ENCODE measurements at regions not wholly inside any gene's neighbourhood (a gene's known extent, or its start where the extent isn't known, plus 50 kb on each side); places are given as distances from the start of the nearest gene placed in this dataset.

DNA sequence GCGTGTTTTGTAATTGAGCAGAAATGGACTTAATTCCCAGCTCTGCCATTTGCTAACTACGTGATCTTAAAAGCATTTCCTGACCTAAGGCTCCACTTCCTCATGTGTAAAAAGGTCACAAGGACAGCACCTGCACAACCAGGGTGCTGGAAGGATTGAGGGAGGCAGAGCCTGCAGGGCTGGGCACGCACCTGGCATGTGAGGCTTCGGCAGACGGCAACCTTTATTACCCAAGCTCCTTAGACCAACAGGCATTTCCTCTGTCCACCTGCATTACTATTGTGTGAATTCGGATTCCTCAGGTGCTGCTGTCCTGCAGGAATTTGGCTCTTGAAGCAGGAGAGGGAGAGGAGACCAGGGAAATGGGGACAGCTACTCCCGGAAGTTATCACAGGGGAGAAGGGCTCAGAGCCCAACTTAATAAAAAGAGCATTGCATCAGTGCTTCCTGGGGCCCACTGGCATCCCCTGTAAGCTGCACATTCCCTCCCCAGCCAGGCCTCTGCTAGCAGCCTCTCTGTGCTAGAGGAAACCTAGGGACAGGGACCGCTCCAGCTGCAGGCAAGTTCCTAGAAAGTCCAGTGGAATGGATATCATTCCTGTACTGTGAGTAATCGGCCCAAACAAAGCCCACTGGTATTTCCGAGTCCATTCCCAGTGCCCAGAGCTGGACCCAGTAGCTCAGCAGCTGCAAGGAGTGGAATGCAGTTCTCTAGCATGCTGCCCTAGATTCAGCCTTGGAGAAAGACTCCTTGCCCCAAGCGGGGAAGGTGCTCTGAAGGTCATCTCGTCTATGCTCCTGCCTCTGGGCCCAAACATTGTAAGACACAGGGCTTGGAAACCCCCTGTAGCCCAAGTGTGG, 157.1 kb upstream of the CCND2 start:
- Mint-ChIP-seq H3K4me3 (peak overlapping the region; percentile 22), H3K27ac (peak overlapping the region; percentile 91), H3K4me1 (peaks cover 75% of the 10 kb centered on the region), H3K27me3 (no peaks in the 10 kb centered on the region), H3K9me3 (no peaks in the 10 kb centered on the region), H3K36me3 (peaks cover 3% of the 10 kb centered on the region)
- POLR2A ChIA-PET, result interaction anchor here (1.7 to 8.5 kb wide), 5 partner anchors 10 to 160 kb away, joined by 4 to 102 read pairs (median 36); partner anchors contain the start of gene CCND2
- DNase-seq, result no peak
- ATAC-seq (ENCODE audit: low read depth), result no peak

DNA sequence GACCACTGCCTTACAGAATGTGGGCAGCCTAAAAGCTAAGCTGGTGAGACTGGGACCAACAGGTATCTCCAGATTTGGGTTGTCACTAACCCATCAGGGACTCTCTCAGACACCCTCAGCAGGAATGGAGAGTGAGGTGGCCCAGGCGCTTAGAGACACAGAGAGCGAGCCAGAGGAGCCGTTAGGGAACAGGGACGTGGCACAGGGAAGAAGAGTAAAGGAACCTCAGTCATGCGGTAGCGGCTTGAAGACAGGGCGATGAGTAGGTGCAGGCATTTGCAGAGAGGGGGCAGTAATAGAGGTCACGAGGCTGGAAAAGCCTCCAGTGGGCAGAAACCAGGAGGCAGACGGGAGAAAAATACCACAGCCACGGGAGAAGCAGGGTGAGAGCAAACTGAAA, 158.0 kb upstream of the CCND2 start:
- H3K4me3 Mint-ChIP-seq, result peak overlapping the region; percentile 67
- no peaks in the 10 kb centered on the region for H3K9me3 Mint-ChIP-seq
- POLR2A ChIA-PET, result interaction anchor here (0.9 to 8.5 kb wide), 6 partner anchors 9 to 161 kb away, joined by 4 to 102 read pairs (median 34); partner anchors contain the start of gene CCND2
- ATAC-seq (ENCODE audit: low read depth) (no peak), DNase-seq (no peak)
- no peaks in the 10 kb centered on the region for H3K27me3 Mint-ChIP-seq
- peak overlapping the region; percentile 77 for H3K27ac Mint-ChIP-seq
- H3K36me3 Mint-ChIP-seq, result peaks cover 3% of the 10 kb centered on the region
- H3K4me1 Mint-ChIP-seq, result peaks cover 74% of the 10 kb centered on the region

DNA sequence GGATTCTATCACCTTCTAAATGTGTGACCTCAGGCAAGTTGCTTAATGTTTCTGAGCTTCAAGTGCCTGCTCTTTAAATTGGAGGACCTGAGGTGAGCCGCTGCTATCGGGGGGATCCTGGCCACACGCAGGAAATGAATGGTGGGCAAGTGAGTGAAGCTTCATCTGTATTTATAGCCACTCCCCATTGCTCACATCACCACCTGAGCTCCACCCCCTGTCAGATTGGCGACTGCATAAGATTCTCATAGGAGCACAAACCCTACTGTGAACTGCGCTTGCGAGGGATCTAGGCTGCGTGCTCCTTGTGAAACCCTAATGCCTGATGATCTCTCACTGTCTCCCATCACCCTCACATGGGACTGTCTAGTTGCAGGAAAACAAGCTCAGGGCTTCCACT, 158.6 kb upstream of the CCND2 start:
- Mint-ChIP-seq H3K9me3 (no peaks in the 10 kb centered on the region), H3K36me3 (peaks cover 3% of the 10 kb centered on the region), H3K4me1 (peaks cover 72% of the 10 kb centered on the region), H3K4me3 (peak overlapping the region; percentile 70), H3K27ac (peak overlapping the region; percentile 75), H3K27me3 (no peaks in the 10 kb centered on the region)
- DNase-seq (no peak), ATAC-seq (ENCODE audit: low read depth) (peak; percentile 56)
- POLR2A ChIA-PET, result interaction anchor here (0.7 to 8.5 kb wide), 8 partner anchors 8 to 162 kb away, joined by 3 to 102 read pairs (median 18); partner anchors contain the start of gene CCND2

DNA sequence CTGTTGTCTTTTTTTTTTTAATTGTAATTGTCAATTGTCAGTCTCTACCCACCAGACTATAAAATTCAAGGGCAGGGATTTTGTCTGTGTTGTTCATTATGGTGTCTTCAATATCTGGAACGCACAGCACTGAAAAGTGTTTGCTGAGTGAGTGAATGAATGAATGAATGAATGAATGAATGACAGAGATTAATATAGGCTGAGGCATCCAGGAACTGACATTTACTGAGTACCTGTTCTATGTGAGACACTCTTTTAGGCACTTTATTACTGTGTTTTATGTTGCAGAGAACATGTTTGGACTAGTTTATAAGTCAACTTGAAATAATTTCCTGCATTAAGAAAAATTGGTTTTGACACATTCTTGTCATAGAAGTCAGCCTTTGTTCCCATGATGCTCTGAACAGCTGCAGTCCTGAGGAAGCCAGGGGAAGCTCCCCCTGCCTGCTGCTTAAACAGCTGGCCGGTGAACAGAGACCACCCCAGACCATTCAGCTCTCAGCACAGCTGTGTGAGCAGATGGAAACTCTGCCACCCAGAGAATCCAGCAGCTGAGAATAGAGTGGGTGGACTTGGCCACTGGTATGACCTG, 160.7 kb upstream of the CCND2 start:
- H3K27ac Mint-ChIP-seq, result peak overlapping the region; percentile 7

DNA sequence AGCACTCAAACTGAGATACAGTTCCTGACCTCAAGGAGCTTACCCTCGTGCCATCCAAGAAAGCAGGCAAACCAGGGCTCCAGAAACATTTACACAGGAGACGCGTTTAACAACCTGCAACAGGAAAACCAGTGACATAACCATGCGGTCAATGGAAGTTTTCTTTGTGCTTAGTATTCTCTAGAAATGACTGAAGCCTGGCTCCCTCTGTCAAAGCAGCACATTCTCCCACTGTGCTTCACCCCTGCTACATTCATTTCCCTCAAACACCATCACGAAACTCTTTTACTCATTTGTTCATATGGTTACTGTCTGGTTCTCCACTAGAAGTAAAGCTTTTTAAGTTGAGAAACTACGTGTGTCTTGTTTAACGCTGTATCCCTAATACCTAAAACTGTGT, 161.3 kb upstream of the CCND2 start:
- no peak overlapping the region for H3K4me3 Mint-ChIP-seq
- H3K4me1 Mint-ChIP-seq, result peaks cover 67% of the 10 kb centered on the region
- POLR2A ChIA-PET, result interaction anchor here (5.5 to 8.1 kb wide), 2 partner anchors 158 to 165 kb away, joined by 36 to 102 read pairs; partner anchors contain the start of gene CCND2
- no peaks in the 10 kb centered on the region for H3K9me3 Mint-ChIP-seq
- H3K27me3 Mint-ChIP-seq, result no peaks in the 10 kb centered on the region
- H3K36me3 Mint-ChIP-seq, result peaks cover 5% of the 10 kb centered on the region
- H3K27ac Mint-ChIP-seq, result no peak overlapping the region
- DNase-seq (no peak), ATAC-seq (ENCODE audit: low read depth) (no peak)

More for the DNA sequence above, 160.7 kb upstream of the CCND2 start:
- Mint-ChIP-seq H3K4me3 (no peak overlapping the region), H3K4me1 (peaks cover 68% of the 10 kb centered on the region), H3K36me3 (peaks cover 5% of the 10 kb centered on the region), H3K27me3 (no peaks in the 10 kb centered on the region), H3K9me3 (no peaks in the 10 kb centered on the region)
- no peak for ATAC-seq (ENCODE audit: low read depth)
- POLR2A ChIA-PET, result interaction anchor here (0.6 to 8.5 kb wide), 5 partner anchors 17 to 170 kb away, joined by 3 to 102 read pairs (median 36); partner anchors contain the start of gene CCND2
- DNase-seq, result no peak

DNA sequence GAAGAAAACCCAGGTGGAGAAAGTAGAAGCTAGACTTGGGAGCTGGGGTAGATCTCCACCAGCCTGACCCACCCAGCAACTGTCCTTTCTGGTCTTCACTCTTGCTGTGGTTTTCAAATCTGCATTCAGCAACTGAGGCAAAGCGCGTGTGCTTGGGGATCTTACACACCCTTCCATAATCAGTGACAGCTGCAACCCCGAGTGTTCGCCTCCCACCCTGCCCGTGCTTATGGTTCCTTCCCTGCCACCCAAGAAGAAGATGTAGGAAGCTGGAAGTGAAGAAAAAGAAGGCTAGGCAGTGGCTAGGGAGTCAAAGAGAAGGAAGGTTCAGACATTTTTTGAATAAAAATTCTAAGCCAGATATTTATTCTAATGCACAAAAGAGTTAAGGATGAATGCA, 162.6 kb upstream of the CCND2 start:
- Mint-ChIP-seq H3K27ac (no peak overlapping the region), H3K36me3 (peaks cover 5% of the 10 kb centered on the region), H3K4me3 (no peak overlapping the region), H3K27me3 (no peaks in the 10 kb centered on the region), H3K4me1 (peaks cover 66% of the 10 kb centered on the region), H3K9me3 (no peaks in the 10 kb centered on the region)
- DNase-seq, result no peak
- POLR2A ChIA-PET, result interaction anchor here (0.9 to 2.3 kb wide), 3 partner anchors 35 to 166 kb away, joined by 3 to 17 read pairs (median 5); no protein-coding TSS in a partner anchor
- ATAC-seq (ENCODE audit: low read depth), result no peak

DNA sequence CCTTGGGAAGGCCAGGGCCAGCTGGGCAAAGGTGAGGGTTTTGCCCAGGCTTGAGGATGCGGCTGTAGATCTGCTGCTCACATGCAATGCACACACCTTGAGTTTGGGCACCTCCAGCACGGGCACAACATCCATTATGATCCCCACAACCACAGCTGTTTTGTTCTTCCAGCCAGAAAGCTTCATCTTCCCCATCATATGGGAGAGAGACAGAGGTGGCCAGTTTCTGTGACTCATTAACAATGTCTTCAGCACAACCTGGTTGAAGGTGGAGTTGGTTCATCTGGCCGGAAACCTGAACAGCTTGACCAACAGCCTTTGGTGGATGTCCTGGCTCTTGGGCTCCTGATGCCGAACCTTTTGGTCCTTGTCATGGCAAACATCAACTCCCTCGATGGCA, 163.7 kb upstream of the CCND2 start:
- Mint-ChIP-seq H3K36me3 (peaks cover 5% of the 10 kb centered on the region), H3K9me3 (no peaks in the 10 kb centered on the region), H3K4me3 (no peak overlapping the region), H3K27me3 (no peaks in the 10 kb centered on the region), H3K27ac (no peak overlapping the region), H3K4me1 (peaks cover 61% of the 10 kb centered on the region)
- no peak for DNase-seq
- POLR2A ChIA-PET, result interaction anchor here (1.3 to 2.3 kb wide), 3 partner anchors 55 to 167 kb away, joined by 5 to 17 read pairs (median 7); no protein-coding TSS in a partner anchor
- ATAC-seq (ENCODE audit: low read depth), result no peak

DNA sequence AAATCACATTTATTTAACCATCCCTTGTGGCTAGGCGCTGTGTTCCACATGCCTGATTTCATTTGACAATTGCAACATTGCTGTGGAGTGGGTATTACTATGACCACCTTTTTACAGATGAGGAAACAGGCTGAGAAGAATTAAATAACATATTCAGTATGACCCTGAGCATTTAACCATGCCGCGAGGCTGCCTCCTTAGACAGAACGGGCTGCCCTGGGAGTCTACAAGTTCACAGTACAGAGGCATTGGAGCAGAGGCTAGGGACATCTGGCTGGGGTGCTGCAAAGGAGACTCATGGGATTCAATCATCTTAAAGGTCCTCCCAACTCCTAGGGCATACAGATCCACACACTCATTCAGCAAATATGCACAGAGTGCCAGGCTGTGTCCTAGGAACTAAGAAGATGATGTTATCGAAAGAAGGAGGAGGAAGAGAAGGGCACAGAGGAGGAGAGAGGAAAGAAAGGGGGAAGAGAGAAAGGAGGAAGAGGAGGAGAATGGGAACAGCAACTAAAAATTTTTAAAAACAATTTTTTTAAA, 164.7 kb upstream of the CCND2 start:
- Mint-ChIP-seq H3K4me3 (no peak overlapping the region), H3K9me3 (no peaks in the 10 kb centered on the region), H3K36me3 (peaks cover 5% of the 10 kb centered on the region), H3K27me3 (no peaks in the 10 kb centered on the region), H3K27ac (no peak overlapping the region), H3K4me1 (peaks cover 58% of the 10 kb centered on the region)
- DNase-seq, result no peak
- POLR2A ChIA-PET, result interaction anchor here (2.6 to 4.3 kb wide), 5 partner anchors 8 to 167 kb away, joined by 15 to 160 read pairs (median 31); partner anchors contain the start of gene CCND2
- no peak for ATAC-seq (ENCODE audit: low read depth)

DNA sequence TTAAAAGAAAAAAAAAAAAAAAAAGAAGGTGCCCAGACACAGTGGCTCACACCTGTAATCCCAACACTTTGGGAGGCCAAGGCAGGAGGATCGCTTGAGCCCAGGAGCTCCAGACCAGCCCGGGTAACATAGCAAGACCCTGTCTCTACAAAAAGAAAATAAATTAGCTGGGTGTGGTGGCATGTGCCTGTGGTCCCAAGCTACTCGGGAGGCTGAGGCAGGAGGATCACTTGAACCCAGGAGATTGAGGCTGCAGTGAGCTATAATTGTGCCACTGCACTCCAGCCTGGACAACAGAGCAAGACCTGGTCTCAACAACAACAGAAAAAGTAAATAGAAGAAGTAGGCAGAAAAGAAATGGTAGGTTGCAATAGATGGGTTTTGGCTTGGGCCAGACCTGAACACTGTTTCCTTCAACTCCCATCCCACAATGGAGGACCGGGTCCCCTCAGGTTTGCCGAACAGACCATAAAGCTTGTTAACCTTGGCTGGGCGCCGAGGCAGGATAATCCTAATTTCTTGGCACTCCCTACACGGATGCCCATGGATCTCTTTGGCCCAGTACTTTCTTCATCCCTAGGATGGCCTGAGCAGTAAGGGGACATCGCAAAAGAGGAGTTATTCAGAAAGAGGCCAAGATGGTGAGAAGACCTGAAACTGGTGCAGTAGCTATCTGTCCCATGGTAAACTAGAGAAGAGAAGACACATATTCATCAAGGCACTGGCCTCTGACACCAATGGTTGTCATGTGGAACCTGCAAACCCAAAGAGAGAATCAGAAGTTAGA, 165.5 kb upstream of the CCND2 start:
- no peak for ATAC-seq (ENCODE audit: low read depth)
- POLR2A ChIA-PET, result interaction anchor here (0.6 to 4.3 kb wide), 17 partner anchors 8 to 181 kb away, joined by 3 to 160 read pairs (median 9); partner anchors contain the start of gene CCND2
- peaks cover 54% of the 10 kb centered on the region for H3K4me1 Mint-ChIP-seq
- no peaks in the 10 kb centered on the region for H3K27me3 Mint-ChIP-seq
- no peak overlapping the region for H3K4me3 Mint-ChIP-seq
- peak overlapping the region; percentile 56 for H3K27ac Mint-ChIP-seq
- DNase-seq, result no peak
- no peaks in the 10 kb centered on the region for H3K9me3 Mint-ChIP-seq
- H3K36me3 Mint-ChIP-seq, result peaks cover 7% of the 10 kb centered on the region

DNA sequence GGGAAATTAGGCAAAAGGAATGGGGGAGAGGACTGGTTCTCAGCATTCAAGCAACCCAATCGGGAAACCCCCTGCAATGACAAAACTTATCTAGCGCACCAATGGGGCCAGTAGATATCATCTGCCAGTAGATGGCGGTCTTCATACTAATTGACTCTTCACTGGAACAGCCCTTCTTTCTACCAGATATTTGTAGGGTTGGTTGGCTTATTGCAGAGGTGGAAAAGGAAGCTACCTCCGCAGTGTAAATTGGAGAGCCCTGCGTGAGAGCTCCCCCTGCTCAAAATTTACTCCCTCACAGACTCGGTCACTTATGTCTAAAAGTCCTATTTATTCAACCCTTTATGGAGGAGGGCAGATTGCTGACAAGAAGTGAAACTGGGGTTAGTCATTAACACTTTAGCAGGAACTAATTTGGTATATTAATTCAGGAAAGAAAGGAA, 166.1 kb upstream of the CCND2 start:
- ATAC-seq (ENCODE audit: low read depth), result peak; percentile 86
- Mint-ChIP-seq H3K9me3 (no peaks in the 10 kb centered on the region), H3K27ac (peak overlapping the region; percentile 93), H3K36me3 (peaks cover 7% of the 10 kb centered on the region), H3K4me1 (peaks cover 48% of the 10 kb centered on the region), H3K27me3 (no peaks in the 10 kb centered on the region), H3K4me3 (peak overlapping the region; percentile 76)
- POLR2A ChIA-PET, result interaction anchor here (0.6 to 4.3 kb wide), 19 partner anchors 9 to 181 kb away, joined by 3 to 160 read pairs (median 8); partner anchors contain the start of gene CCND2
- DNase-seq, result no peak

DNA sequence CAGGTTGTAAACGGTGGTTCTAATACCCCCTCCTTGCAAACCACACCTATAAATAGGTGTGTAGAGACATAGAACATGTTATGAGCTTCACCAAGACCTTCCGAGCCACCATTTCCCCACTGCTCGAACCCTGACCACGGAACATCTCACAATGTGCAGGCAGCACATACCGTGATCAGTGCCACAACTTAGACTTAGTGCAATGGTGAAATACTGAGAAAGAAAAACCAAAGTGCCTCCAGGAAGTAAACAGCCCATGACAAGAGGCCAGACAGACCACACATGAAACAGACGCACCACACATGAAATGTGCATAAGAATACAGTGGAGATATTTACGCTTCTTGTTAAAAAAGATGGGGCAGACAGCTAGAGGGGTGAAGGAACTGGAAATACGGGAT, 166.9 kb upstream of the CCND2 start:
- H3K4me1 Mint-ChIP-seq, result peaks cover 45% of the 10 kb centered on the region
- no peaks in the 10 kb centered on the region for H3K27me3 Mint-ChIP-seq
- peak overlapping the region; percentile 93 for H3K27ac Mint-ChIP-seq
- H3K36me3 Mint-ChIP-seq, result peaks cover 5% of the 10 kb centered on the region
- POLR2A ChIA-PET, result interaction anchor here (0.7 to 4.3 kb wide), 13 partner anchors 10 to 223 kb away, joined by 3 to 160 read pairs (median 10); partner anchors contain the start of gene CCND2
- no peaks in the 10 kb centered on the region for H3K9me3 Mint-ChIP-seq
- ATAC-seq (ENCODE audit: low read depth), result peak; percentile 80
- DNase-seq, result peak; percentile 56
- peak overlapping the region; percentile 76 for H3K4me3 Mint-ChIP-seq

DNA sequence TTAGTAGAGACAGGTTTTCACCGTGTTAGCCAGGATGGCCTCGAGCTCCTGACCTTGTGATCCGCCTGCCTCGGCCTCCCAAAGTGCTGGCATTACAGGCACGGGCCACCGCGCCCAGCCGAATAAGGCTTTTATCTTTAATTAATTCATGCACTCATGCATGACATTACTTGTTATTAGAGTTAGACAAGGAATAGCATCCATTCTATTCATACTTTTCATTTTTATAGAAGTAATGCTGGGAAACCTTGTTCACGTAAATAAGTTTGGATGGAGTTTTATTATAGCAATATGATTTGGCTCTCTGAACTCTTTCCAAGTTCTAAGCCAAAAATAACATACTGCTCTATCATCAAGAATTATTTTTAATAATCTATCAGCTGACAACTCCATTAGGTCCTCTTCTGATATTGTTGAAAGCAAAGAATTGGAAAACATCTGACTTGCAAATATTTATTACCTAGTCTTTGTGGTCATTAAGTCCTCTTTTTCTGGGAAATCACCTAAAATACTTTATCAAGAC, 168.8 kb upstream of the CCND2 start:
- H3K36me3 Mint-ChIP-seq, result peaks cover 4% of the 10 kb centered on the region
- no peak for ATAC-seq (ENCODE audit: low read depth)
- no peak for DNase-seq

More for the DNA sequence above, 168.8 kb upstream of the CCND2 start:
- Mint-ChIP-seq H3K27me3 (no peaks in the 10 kb centered on the region), H3K4me3 (no peak overlapping the region), H3K27ac (no peak overlapping the region), H3K4me1 (peaks cover 36% of the 10 kb centered on the region), H3K9me3 (no peaks in the 10 kb centered on the region)
- POLR2A ChIA-PET, result interaction anchor here (1.1 to 4.3 kb wide), 3 partner anchors 12 to 171 kb away, joined by 4 to 160 read pairs (median 31); partner anchors contain the start of gene CCND2

All from activated naive CD8-positive, alpha-beta T cell treated with anti-CD3 and anti-CD28 coated beads, Interleukin-2, amount 10 ng/mL, durations not matched to agents 7 days and 5 days (primary cell).